K562 (cell line): ENCODE measurements at regions not wholly inside any gene's neighbourhood (a gene's known extent, or its start where the extent isn't known, plus 50 kb on each side); places are given as distances from the start of the nearest gene placed in this dataset.

Source experiments
- ATAC-seq: fragments of 200-7000 bp; cut with Tn5 transposase; 3 replicates; pipeline ENCODE4 v1.9.1; 2020; ENCODE audit warnings: moderate library complexity
- BruUV-seq: library from RNA; stranded (reverse); fragments of 400-500 nt; replicated peaks from 2 replicates; lab custom pipeline; 2021; lab: Mats Ljungman, UMichigan
- CTCF ChIA-PET: fragments of 300-600 bp; formaldehyde crosslinking; extraction: SDS; loops from one replicate; lab custom pipeline; 2021; ENCODE audit warnings: low intra/inter-chr PET ratio; lab: Yijun Ruan, JAX
- POLR2A ChIA-PET: fragments of 300-600, 350-650 bp; sonication (Branson Sonifier 250); formaldehyde crosslinking; extraction: SDS; loops from one replicate; lab custom pipeline; 2021; ENCODE audit warnings: antibody characterized with exemption, inconsistent platforms; lab: Yijun Ruan, JAX
- DNase-seq, 4 experiments: peaks; one replicate each; pipeline versions ENCODE4 v3.0.0 to v3.0.0-alpha.2; 2011 to 2018; ENCODE audit warnings: low spot score in 3 of 4, mixed read lengths in 3 of 4; ENCODE audit errors: extremely low read depth in 1 of 4
- FAIRE-seq: peaks from 2 replicates; lab custom pipeline; 2011; peaks lifted over from hg19 to GRCh38; lab: Jason Lieb, UNC
- H2AFZ ChIP-seq: 2 replicates; pipeline ENCODE4 v1.6.0; 2011; ENCODE audit warnings: low read depth, low read length, control low read depth, inconsistent platforms
- H3K27ac ChIP-seq: fragments of 200-600 bp; 3 replicates; pipeline ENCODE4 v1.8.0; 2011; ENCODE audit warnings: low read depth, mild to moderate bottlenecking, control low read depth, inconsistent platforms, low read length, moderate library complexity, mixed read lengths; ENCODE audit errors: extremely low read depth
- H3K27me3 ChIP-seq, 2 experiments: fragments of 300-600 bp in 1 of 2; 2 replicates in 1 of 2; 3 replicates in 1 of 2; pipeline versions ENCODE4 v1.6.0 to v1.8.0; 2011; ENCODE audit warnings: inconsistent platforms in 2 of 2, low read length in 2 of 2, mild to moderate bottlenecking in 1 of 2, mixed read lengths in 1 of 2, moderate library complexity in 1 of 2; ENCODE audit not compliant: control insufficient read depth in 2 of 2, insufficient read depth in 2 of 2
- H3K36me3 ChIP-seq: fragments of 300-600 bp; 3 replicates; pipeline ENCODE4 v1.8.0; 2011; ENCODE audit warnings: mild to moderate bottlenecking, low read length, inconsistent platforms; ENCODE audit not compliant: control insufficient read depth, insufficient read depth
- H3K4me1 ChIP-seq, 2 experiments: fragments of 200-600 bp in 1 of 2; replicated peaks in 1 of 2; 2 replicates in 1 of 2; 3 replicates in 1 of 2; pipeline versions ENCODE4 v1.5.1 to v1.8.0; 2011; ENCODE audit warnings: inconsistent platforms in 2 of 2, low read length in 2 of 2, mild to moderate bottlenecking in 1 of 2, mixed read lengths in 1 of 2, moderate library complexity in 1 of 2; ENCODE audit not compliant: control insufficient read depth in 2 of 2, insufficient read depth in 2 of 2
- H3K4me2 ChIP-seq: 2 replicates; pipeline ENCODE4 v1.6.1; 2011; ENCODE audit warnings: low read length, control low read depth, inconsistent platforms, mixed read lengths; ENCODE audit not compliant: insufficient read depth
- H3K4me3 ChIP-seq: fragments of 200-600 bp; sonication (generic), shearing (Covaris generic); 2 replicates; pipeline ENCODE4 v1.5.1; 2016; ENCODE audit warnings: control low read depth, inconsistent platforms
- H3K79me2 ChIP-seq: fragments of 200-600 bp; 3 replicates; pipeline ENCODE4 v1.8.0; 2011; ENCODE audit warnings: low read length, inconsistent platforms; ENCODE audit not compliant: control insufficient read depth, insufficient read depth
- H3K9ac ChIP-seq, 2 experiments: 2 replicates each; pipeline versions ENCODE4 v1.6.0 to v1.6.1; 2011; ENCODE audit warnings: low read depth in 2 of 2, low read length in 2 of 2, control low read depth in 1 of 2, inconsistent platforms in 1 of 2, mild to moderate bottlenecking in 1 of 2, mixed read lengths in 1 of 2; ENCODE audit not compliant: insufficient read depth in 1 of 2
- H3K9me1 ChIP-seq: one replicate; pipeline ENCODE4 v1.6.0; 2011; ENCODE audit warnings: inconsistent platforms, mild to moderate bottlenecking, low read length, moderate library complexity; ENCODE audit not compliant: control insufficient read depth, insufficient read depth
- H3K9me3 ChIP-seq: replicated peaks from 2 replicates; pipeline ENCODE4 v1.5.1; 2011; ENCODE audit warnings: low read depth, low read length, inconsistent platforms; ENCODE audit not compliant: control insufficient read depth, insufficient read depth
- H4K20me1 ChIP-seq: replicated peaks from 2 replicates; pipeline ENCODE4 v1.6.1; 2011; ENCODE audit warnings: low read length, inconsistent platforms, mixed read lengths; ENCODE audit not compliant: control insufficient read depth, insufficient read depth
- AFF4 ChIP-seq: sonication (generic); formaldehyde crosslinking; IDR thresholded peaks from 2 replicates; pipeline ENCODE4 v1.8.0; 2023; ENCODE audit warnings: mild to moderate bottlenecking, missing genetic modification reagents
- CCNT2 ChIP-seq: IDR thresholded peaks from 2 replicates; pipeline ENCODE4 v1.6.1; 2011; ENCODE audit warnings: borderline replicate concordance, low read depth, mild to moderate bottlenecking, moderate library complexity, mixed read lengths, low read length; ENCODE audit not compliant: insufficient read length; ENCODE audit errors: extremely low read depth
- CEBPB ChIP-seq: fragments of 450-650 bp; IDR thresholded peaks from 2 replicates; pipeline ENCODE4 v1.6.1; 2016; ENCODE audit warnings: missing genetic modification characterization, missing compliant biosample characterization
- CHCHD3 ChIP-seq: fragments of 250-450 bp; sonication (Bioruptor Pico); IDR thresholded peaks from 2 replicates; pipeline ENCODE4 v2.1.2; 2022; ENCODE audit warnings: mild to moderate bottlenecking
- HNRNPK ChIP-seq: fragments of 200-400 bp; formaldehyde crosslinking; IDR thresholded peaks from one replicate; pipeline ENCODE4 v1.6.1; 2018; ENCODE audit warnings: mild to moderate bottlenecking, low read depth, low read length; ENCODE audit not compliant: poor library complexity, severe bottlenecking
- ILF3 ChIP-seq: fragments of 450-650 bp; IDR thresholded peaks from 2 replicates; pipeline ENCODE4 v1.6.1; 2018; ENCODE audit warnings: antibody characterized with exemption, mild to moderate bottlenecking, moderate library complexity, borderline replicate concordance
- RBFOX2 ChIP-seq: fragments of 200-400 bp; formaldehyde crosslinking; IDR thresholded peaks from 2 replicates; pipeline ENCODE4 v1.6.1; 2017; ENCODE audit warnings: low read depth, mild to moderate bottlenecking, low read length, moderate library complexity
- SMAD3 ChIP-seq: fragments of 450-650 bp; formaldehyde crosslinking; conservative IDR thresholded peaks from 2 replicates; pipeline ENCODE4 v1.4.0; 2020; ENCODE audit warnings: mild to moderate bottlenecking
- ZNF395 ChIP-seq: fragments of 200-800 bp; sonication (Bioruptor generic); IDR thresholded peaks from 2 replicates; pipeline ENCODE4 v1.6.1; 2017; ENCODE audit warnings: missing genetic modification characterization, missing compliant biosample characterization
- in situ Hi-C: fragments of 300-500 bp; cut with MboI; formaldehyde crosslinking; loops from 4 replicates; pipeline ENCODE4 v1.15.0; 2018; ENCODE audit warnings: inconsistent platforms, mixed read lengths
- intact Hi-C: fragments of 100-400 bp; cut with micrococcal nuclease; formaldehyde crosslinking; loops from 2 replicates; pipeline ENCODE4 v1.14.2; 2022
- TF ChIP-seq, protein P1 (sequence below): fragments of 200-400 bp; formaldehyde crosslinking; IDR thresholded peaks from 2 replicates; pipeline ENCODE4 v1.6.1; 2017; ENCODE audit warnings: mild to moderate bottlenecking, low read depth, low read length, moderate library complexity
- TF ChIP-seq, protein P2 (sequence below): fragments of 250-450 bp; sonication (Bioruptor Pico); IDR thresholded peaks from 2 replicates; pipeline ENCODE4 v1.5.0; 2021; ENCODE audit warnings: mild to moderate bottlenecking, moderate library complexity

GRCh38 chr16:8492690-8493089 is 97.6 kb downstream of the TMEM114 start:
- DNase-seq: no peak
- no peaks in the 10 kb centered on the region for H3K4me1 ChIP-seq
- peaks cover 4% of the 10 kb centered on the region in 2 experiments; a peak in 3 of 5 replicates for H3K27me3 ChIP-seq
- H4K20me1 ChIP-seq: no peaks in the 10 kb centered on the region; the same call in 1 of the 2 replicates
- intact Hi-C loops (no loop called here), in situ Hi-C loops (no loop called here)
- no peaks in the 10 kb centered on the region for H3K9me1 ChIP-seq
- H3K4me3 ChIP-seq: no peak overlapping the region
- H3K9me3 ChIP-seq: no peaks in the 10 kb centered on the region
- ATAC-seq: no peak
- CTCF ChIA-PET: no interaction called here
- no TSS peak for BruUV-seq
- FAIRE-seq: no peak
- H3K36me3 ChIP-seq: no peaks in the 10 kb centered on the region
- H3K79me2 ChIP-seq: no peaks in the 10 kb centered on the region
- POLR2A ChIA-PET: interaction anchor here (0.6 kb wide), 1 partner anchor 189 kb away, joined by 3 read pairs; no protein-coding TSS in a partner anchor
- H3K4me2 ChIP-seq: no peak overlapping the region
- H2AFZ ChIP-seq: no peak overlapping the region
- H3K9ac ChIP-seq: no peak overlapping the region
- H3K27ac ChIP-seq: no peak overlapping the region
- TF ChIP-seq AFF4 (CRISPR knock-in tag) (no peak), HNRNPK (no peak), CEBPB (tag) (no peak), SMAD3 (no peak), ILF3 (no peak), RBFOX2 (no peak), CCNT2 (no peak), ZNF395 (CRISPR knock-in tag) (no peak), CHCHD3 (CRISPR knock-in tag) (no peak)
- TF ChIP-seq, protein P1, sequence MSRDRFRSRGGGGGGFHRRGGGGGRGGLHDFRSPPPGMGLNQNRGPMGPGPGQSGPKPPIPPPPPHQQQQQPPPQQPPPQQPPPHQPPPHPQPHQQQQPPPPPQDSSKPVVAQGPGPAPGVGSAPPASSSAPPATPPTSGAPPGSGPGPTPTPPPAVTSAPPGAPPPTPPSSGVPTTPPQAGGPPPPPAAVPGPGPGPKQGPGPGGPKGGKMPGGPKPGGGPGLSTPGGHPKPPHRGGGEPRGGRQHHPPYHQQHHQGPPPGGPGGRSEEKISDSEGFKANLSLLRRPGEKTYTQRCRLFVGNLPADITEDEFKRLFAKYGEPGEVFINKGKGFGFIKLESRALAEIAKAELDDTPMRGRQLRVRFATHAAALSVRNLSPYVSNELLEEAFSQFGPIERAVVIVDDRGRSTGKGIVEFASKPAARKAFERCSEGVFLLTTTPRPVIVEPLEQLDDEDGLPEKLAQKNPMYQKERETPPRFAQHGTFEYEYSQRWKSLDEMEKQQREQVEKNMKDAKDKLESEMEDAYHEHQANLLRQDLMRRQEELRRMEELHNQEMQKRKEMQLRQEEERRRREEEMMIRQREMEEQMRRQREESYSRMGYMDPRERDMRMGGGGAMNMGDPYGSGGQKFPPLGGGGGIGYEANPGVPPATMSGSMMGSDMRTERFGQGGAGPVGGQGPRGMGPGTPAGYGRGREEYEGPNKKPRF: no peak
- TF ChIP-seq, protein P2, sequence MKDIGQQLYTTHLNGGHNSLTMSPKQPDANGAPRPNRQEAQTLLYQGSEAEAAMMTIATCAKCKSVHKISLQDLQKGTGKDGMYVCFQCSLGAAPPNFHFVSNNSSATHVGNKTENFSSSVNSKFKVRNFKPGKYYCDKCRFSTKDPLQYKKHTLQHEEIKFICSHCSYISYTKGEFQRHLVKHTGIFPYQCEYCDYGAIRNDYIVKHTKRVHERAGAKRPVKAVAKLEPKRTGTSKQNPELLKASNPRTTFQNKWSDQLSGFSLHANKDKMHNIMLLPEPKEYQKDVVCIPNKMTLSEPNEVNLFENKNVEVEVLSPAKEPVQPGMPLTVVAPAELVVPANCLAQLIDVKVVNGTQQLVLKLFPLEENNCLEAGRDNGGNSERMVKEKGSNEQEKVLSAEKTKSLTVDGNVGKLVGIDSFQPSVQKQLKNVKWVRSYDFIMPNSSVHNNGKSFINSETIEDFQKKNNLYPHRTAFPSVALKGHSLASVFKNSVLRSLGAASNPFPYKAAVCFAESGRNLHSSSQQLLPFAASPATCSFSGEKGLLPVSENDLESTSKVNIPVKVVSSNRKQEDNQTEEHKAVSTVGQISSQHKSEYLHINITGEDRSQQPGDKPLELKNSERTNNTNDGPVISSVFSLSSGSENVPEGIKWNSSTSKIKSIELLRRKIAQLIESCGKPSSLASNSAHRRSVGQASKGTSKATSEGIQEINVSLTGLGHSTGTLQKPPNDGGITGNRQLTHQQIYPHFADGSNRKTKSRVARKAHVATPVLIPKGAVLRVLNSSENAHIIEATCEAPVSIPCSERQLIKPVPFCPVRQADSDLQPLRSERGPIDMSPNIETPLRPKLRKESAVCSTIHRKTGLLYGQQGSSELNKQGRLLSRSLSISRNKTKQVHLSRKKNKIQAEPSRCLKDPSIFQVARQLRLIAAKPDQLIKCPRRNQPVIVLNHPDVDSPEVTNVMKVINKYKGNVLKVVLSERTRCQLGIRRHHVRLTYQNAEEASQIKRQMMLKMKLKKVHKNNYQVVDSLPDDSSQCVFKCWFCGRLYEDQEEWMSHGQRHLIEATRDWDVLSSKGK (CRISPR knock-in tag): no peak
